K562 (cell line): ENCODE measurements at regions not wholly inside any gene's neighbourhood (a gene's known extent, or its start where the extent isn't known, plus 50 kb on each side); places are given as distances from the start of the nearest gene placed in this dataset.

ENCODE experiments used
- ATAC-seq: fragments of 200-7000 bp; cut with Tn5 transposase; 3 replicates; pipeline ENCODE4 v1.9.1; 2020; ENCODE audit warnings: moderate library complexity
- BruUV-seq: library from RNA; stranded (reverse); fragments of 400-500 nt; replicated peaks from 2 replicates; lab custom pipeline; 2021; lab: Mats Ljungman, UMichigan
- CTCF ChIA-PET: fragments of 300-600 bp; formaldehyde crosslinking; extraction: SDS; loops from one replicate; lab custom pipeline; 2021; ENCODE audit warnings: low intra/inter-chr PET ratio; lab: Yijun Ruan, JAX
- POLR2A ChIA-PET: fragments of 300-600, 350-650 bp; sonication (Branson Sonifier 250); formaldehyde crosslinking; extraction: SDS; loops from one replicate; lab custom pipeline; 2021; ENCODE audit warnings: antibody characterized with exemption, inconsistent platforms; lab: Yijun Ruan, JAX
- DNase-seq, 4 experiments: peaks; one replicate each; pipeline versions ENCODE4 v3.0.0 to v3.0.0-alpha.2; 2011 to 2018; ENCODE audit warnings: low spot score in 3 of 4, mixed read lengths in 3 of 4; ENCODE audit errors: extremely low read depth in 1 of 4
- FAIRE-seq: peaks from 2 replicates; lab custom pipeline; 2011; peaks lifted over from hg19 to GRCh38; lab: Jason Lieb, UNC
- H2AFZ ChIP-seq: 2 replicates; pipeline ENCODE4 v1.6.0; 2011; ENCODE audit warnings: low read depth, low read length, control low read depth, inconsistent platforms
- H3K27ac ChIP-seq: fragments of 200-600 bp; 3 replicates; pipeline ENCODE4 v1.8.0; 2011; ENCODE audit warnings: low read depth, mild to moderate bottlenecking, control low read depth, inconsistent platforms, low read length, moderate library complexity, mixed read lengths; ENCODE audit errors: extremely low read depth
- H3K27me3 ChIP-seq, 2 experiments: fragments of 300-600 bp in 1 of 2; 2 replicates in 1 of 2; 3 replicates in 1 of 2; pipeline versions ENCODE4 v1.6.0 to v1.8.0; 2011; ENCODE audit warnings: inconsistent platforms in 2 of 2, low read length in 2 of 2, mild to moderate bottlenecking in 1 of 2, mixed read lengths in 1 of 2, moderate library complexity in 1 of 2; ENCODE audit not compliant: control insufficient read depth in 2 of 2, insufficient read depth in 2 of 2
- H3K36me3 ChIP-seq: fragments of 300-600 bp; 3 replicates; pipeline ENCODE4 v1.8.0; 2011; ENCODE audit warnings: mild to moderate bottlenecking, low read length, inconsistent platforms; ENCODE audit not compliant: control insufficient read depth, insufficient read depth
- H3K4me1 ChIP-seq, 2 experiments: fragments of 200-600 bp in 1 of 2; replicated peaks in 1 of 2; 2 replicates in 1 of 2; 3 replicates in 1 of 2; pipeline versions ENCODE4 v1.5.1 to v1.8.0; 2011; ENCODE audit warnings: inconsistent platforms in 2 of 2, low read length in 2 of 2, mild to moderate bottlenecking in 1 of 2, mixed read lengths in 1 of 2, moderate library complexity in 1 of 2; ENCODE audit not compliant: control insufficient read depth in 2 of 2, insufficient read depth in 2 of 2
- H3K4me2 ChIP-seq: 2 replicates; pipeline ENCODE4 v1.6.1; 2011; ENCODE audit warnings: low read length, control low read depth, inconsistent platforms, mixed read lengths; ENCODE audit not compliant: insufficient read depth
- H3K4me3 ChIP-seq: fragments of 200-600 bp; sonication (generic), shearing (Covaris generic); 2 replicates; pipeline ENCODE4 v1.5.1; 2016; ENCODE audit warnings: control low read depth, inconsistent platforms
- H3K79me2 ChIP-seq: fragments of 200-600 bp; 3 replicates; pipeline ENCODE4 v1.8.0; 2011; ENCODE audit warnings: low read length, inconsistent platforms; ENCODE audit not compliant: control insufficient read depth, insufficient read depth
- H3K9ac ChIP-seq, 2 experiments: 2 replicates each; pipeline versions ENCODE4 v1.6.0 to v1.6.1; 2011; ENCODE audit warnings: low read depth in 2 of 2, low read length in 2 of 2, control low read depth in 1 of 2, inconsistent platforms in 1 of 2, mild to moderate bottlenecking in 1 of 2, mixed read lengths in 1 of 2; ENCODE audit not compliant: insufficient read depth in 1 of 2
- H3K9me1 ChIP-seq: one replicate; pipeline ENCODE4 v1.6.0; 2011; ENCODE audit warnings: inconsistent platforms, mild to moderate bottlenecking, low read length, moderate library complexity; ENCODE audit not compliant: control insufficient read depth, insufficient read depth
- H3K9me3 ChIP-seq: replicated peaks from 2 replicates; pipeline ENCODE4 v1.5.1; 2011; ENCODE audit warnings: low read depth, low read length, inconsistent platforms; ENCODE audit not compliant: control insufficient read depth, insufficient read depth
- H4K20me1 ChIP-seq: replicated peaks from 2 replicates; pipeline ENCODE4 v1.6.1; 2011; ENCODE audit warnings: low read length, inconsistent platforms, mixed read lengths; ENCODE audit not compliant: control insufficient read depth, insufficient read depth
- CHD1 ChIP-seq: fragments of 200-600 bp; sonication (generic); IDR thresholded peaks from one replicate; pipeline ENCODE4 v1.6.1; 2012; ENCODE audit warnings: mild to moderate bottlenecking, moderate library complexity, low read length, inconsistent platforms
- CREM ChIP-seq: IDR thresholded peaks from 2 replicates; pipeline ENCODE4 v1.6.1; 2014; ENCODE audit warnings: antibody characterized with exemption, low read depth
- GABPA ChIP-seq: fragments of 200-800 bp; sonication (Bioruptor generic); conservative IDR thresholded peaks from 2 replicates; pipeline ENCODE4 v1.6.1; 2016; ENCODE audit warnings: low read depth, missing genetic modification characterization, missing compliant biosample characterization
- GATAD2A ChIP-seq: fragments of 450-650 bp; IDR thresholded peaks from 2 replicates; pipeline ENCODE4 v1.6.1; 2017
- HDAC1 ChIP-seq, 2 experiments: fragments of 450-650 bp; IDR thresholded peaks; 2 replicates each; pipeline ENCODE4 v1.6.1; 2016 to 2017; ENCODE audit warnings: inconsistent platforms in 1 of 2, mild to moderate bottlenecking in 1 of 2, moderate library complexity in 1 of 2
- HMGN3 ChIP-seq: IDR thresholded peaks from 2 replicates; pipeline ENCODE4 v1.6.1; 2011; ENCODE audit warnings: borderline replicate concordance, low read depth, mild to moderate bottlenecking, mixed read lengths, low read length; ENCODE audit not compliant: insufficient read length; ENCODE audit errors: extremely low read depth
- MCM3 ChIP-seq: fragments of 450-650 bp; IDR thresholded peaks from 2 replicates; pipeline ENCODE4 v1.6.1; 2016
- NBN ChIP-seq: fragments of 450-650 bp; IDR thresholded peaks from 2 replicates; pipeline ENCODE4 v1.6.1; 2016; ENCODE audit warnings: low read depth, mild to moderate bottlenecking
- NR3C1 ChIP-seq: sonication (generic); formaldehyde crosslinking; IDR thresholded peaks from 2 replicates; pipeline ENCODE4 v1.8.1; 2022; ENCODE audit warnings: missing genetic modification reagents
- POLR2A ChIP-seq: fragments of 450-650 bp; conservative IDR thresholded peaks from 2 replicates; pipeline ENCODE4 v1.6.1; 2016
- TBP ChIP-seq: optimal IDR thresholded peaks from 2 replicates; pipeline ENCODE3; 2011; ENCODE audit warnings: low read depth, low read length, improper control_type of control experiment
- TCF3 ChIP-seq: sonication (generic); formaldehyde crosslinking; IDR thresholded peaks from 2 replicates; pipeline ENCODE4 v1.4.0; 2020; ENCODE audit warnings: mild to moderate bottlenecking, missing genetic modification reagents
- ZNF324 ChIP-seq: fragments of 250-450 bp; sonication (Bioruptor Pico); IDR thresholded peaks from 2 replicates; pipeline ENCODE4 v1.4.0; 2020; ENCODE audit warnings: mild to moderate bottlenecking
- ZNF347 ChIP-seq: fragments of 450-650 bp; formaldehyde crosslinking; IDR thresholded peaks from 2 replicates; pipeline ENCODE4 v1.4.0; 2020; ENCODE audit warnings: low read depth, mild to moderate bottlenecking, moderate library complexity
- ZSCAN29 ChIP-seq: fragments of 450-650 bp; IDR thresholded peaks from 2 replicates; pipeline ENCODE4 v1.6.1; 2017
- WGBS: fragments of 100-300 bp; shearing (Covaris generic); methylation state at CpG from one replicate; pipeline ENCODE4 v1.1.6; 2016; ENCODE audit warnings: low coverage, mixed read lengths; ENCODE audit not compliant: insufficient coverage; ENCODE audit errors: missing lambda C conversion rate; 5-methylcytosine and 5-hydroxymethylcytosine counted together
- in situ Hi-C: fragments of 300-500 bp; cut with MboI; formaldehyde crosslinking; loops from 4 replicates; pipeline ENCODE4 v1.15.0; 2018; ENCODE audit warnings: inconsistent platforms, mixed read lengths
- intact Hi-C: fragments of 100-400 bp; cut with micrococcal nuclease; formaldehyde crosslinking; loops from 2 replicates; pipeline ENCODE4 v1.14.2; 2022
- TF ChIP-seq, protein P1 (sequence below): fragments of 250-450 bp; sonication (Bioruptor Pico); IDR thresholded peaks from 2 replicates; pipeline ENCODE4 v1.4.0; 2020; ENCODE audit warnings: mild to moderate bottlenecking

GRCh38 chr7:67438913-67439505, 442.4 kb downstream of the TYW1 start:
- CTCF ChIA-PET, result no interaction called here
- POLR2A ChIA-PET, result interaction anchor here (0.9 to 1.1 kb wide), 3 partner anchors 9 to 11 kb away, joined by 3 to 6 read pairs (median 4); no protein-coding TSS in a partner anchor
- WGBS, result under 1% methylated on average over 13 of the region's 13 CpGs
- Histone ChIP-seq H3K9me3 (no peaks in the 10 kb centered on the region), H3K4me1 (no peaks in the 10 kb centered on the region; a peak in 1 of 5 replicates), H3K4me3 (no peak overlapping the region), H4K20me1 (no peaks in the 10 kb centered on the region; the same call in 1 of the 2 replicates), H2AFZ (no peak overlapping the region), H3K4me2 (no peak overlapping the region), H3K79me2 (no peaks in the 10 kb centered on the region), H3K9me1 (no peaks in the 10 kb centered on the region), H3K9ac (no peak overlapping the region), H3K27me3 (peaks cover 9 to 23% of the 10 kb centered on the region in 2 experiments; a peak in 2 of 5 replicates), H3K36me3 (no peaks in the 10 kb centered on the region), H3K27ac (no peak overlapping the region)
- FAIRE-seq (no peak), ATAC-seq (no peak; the same call in 1 of the 3 replicates), DNase-seq (no peak)
- in situ Hi-C loops (no loop called here), intact Hi-C loops (no loop called here)
- no TSS peak for BruUV-seq
- no peak for TF ChIP-seq MCM3
- no peak for TF ChIP-seq ZSCAN29
- no peak for TF ChIP-seq GATAD2A
- no peak for TF ChIP-seq NR3C1 (CRISPR knock-in tag)

GRCh38 chr7:67440321-67440720, 443.7 kb downstream of the TYW1 start:
- H3K9me1 ChIP-seq, result no peaks in the 10 kb centered on the region
- H4K20me1 ChIP-seq, result no peaks in the 10 kb centered on the region; the same call in 1 of the 2 replicates
- H3K79me2 ChIP-seq, result no peaks in the 10 kb centered on the region
- TF ChIP-seq NBN (no peak), HMGN3 (no peak), HDAC1 (IDR thresholded peaks at IDR 0.05) (no peak), CREM (no peak), ZNF324 (CRISPR knock-in tag) (no peak), POLR2A (no peak), CHD1 (no peak), GABPA (tag) (no peak), TBP (no peak), ZNF347 (CRISPR knock-in tag) (no peak), TCF3 (no peak)
- TF ChIP-seq, protein P1, sequence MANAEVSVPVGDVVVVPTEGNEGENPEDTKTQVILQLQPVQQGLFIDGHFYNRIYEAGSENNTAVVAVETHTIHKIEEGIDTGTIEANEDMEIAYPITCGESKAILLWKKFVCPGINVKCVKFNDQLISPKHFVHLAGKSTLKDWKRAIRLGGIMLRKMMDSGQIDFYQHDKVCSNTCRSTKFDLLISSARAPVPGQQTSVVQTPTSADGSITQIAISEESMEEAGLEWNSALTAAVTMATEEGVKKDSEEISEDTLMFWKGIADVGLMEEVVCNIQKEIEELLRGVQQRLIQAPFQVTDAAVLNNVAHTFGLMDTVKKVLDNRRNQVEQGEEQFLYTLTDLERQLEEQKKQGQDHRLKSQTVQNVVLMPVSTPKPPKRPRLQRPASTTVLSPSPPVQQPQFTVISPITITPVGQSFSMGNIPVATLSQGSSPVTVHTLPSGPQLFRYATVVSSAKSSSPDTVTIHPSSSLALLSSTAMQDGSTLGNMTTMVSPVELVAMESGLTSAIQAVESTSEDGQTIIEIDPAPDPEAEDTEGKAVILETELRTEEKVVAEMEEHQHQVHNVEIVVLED (CRISPR knock-in tag), result no peak
- H3K9me3 ChIP-seq, result no peaks in the 10 kb centered on the region
- no peak for FAIRE-seq
- H3K9ac ChIP-seq, result no peak overlapping the region
- no peak for ATAC-seq
- no peak overlapping the region for H3K4me2 ChIP-seq
- in situ Hi-C loops, result no loop called here
- ChIA-PET POLR2A (no interaction called here), CTCF (no interaction called here)
- no peak overlapping the region for H3K27ac ChIP-seq
- DNase-seq, result no peak
- no peaks in the 10 kb centered on the region for H3K36me3 ChIP-seq
- intact Hi-C loops, result no loop called here
- H2AFZ ChIP-seq, result no peak overlapping the region
- no peaks in the 10 kb centered on the region; a peak in 1 of 5 replicates for H3K4me1 ChIP-seq
- peaks cover 9 to 23% of the 10 kb centered on the region in 2 experiments; a peak in 2 of 5 replicates for H3K27me3 ChIP-seq
- 0% methylated on average over 2 of the region's 2 CpGs for WGBS
- no TSS peak for BruUV-seq
- H3K4me3 ChIP-seq, result no peak overlapping the region
